H1 (cell line): ENCODE measurements at regions not wholly inside any gene's neighbourhood (a gene's known extent, or its start where the extent isn't known, plus 50 kb on each side); places are given as distances from the start of the nearest gene placed in this dataset.

Experiments
- CTCF ChIA-PET: fragments of 300-600 bp; sonication (Branson Sonifier 250); formaldehyde crosslinking; loops from one replicate; lab custom pipeline; 2021; ENCODE audit not compliant: partially characterized antibody; lab: Charles Lee
- POLR2A ChIA-PET: fragments of 300-600 bp; sonication (Branson Sonifier 250); formaldehyde crosslinking; loops from one replicate; lab custom pipeline; 2021; ENCODE audit warnings: inconsistent platforms; ENCODE audit not compliant: partially characterized antibody; lab: Charles Lee
- DNase-seq, 2 experiments: peaks; one replicate each; pipeline versions ENCODE4 v3.0.0 to v3.0.0-alpha.2; 2010 to 2022; ENCODE audit warnings: low spot score in 2 of 2, low read depth in 1 of 2, mixed read lengths in 1 of 2
- FAIRE-seq: peaks from 2 replicates; lab custom pipeline; 2011; peaks lifted over from hg19 to GRCh38; lab: Jason Lieb, UNC
- H2AFZ ChIP-seq: 2 replicates; pipeline ENCODE4 v1.8.1; 2012; ENCODE audit warnings: low read length, inconsistent platforms
- H2AK5ac ChIP-seq: 2 replicates; pipeline ENCODE4 v1.6.1; 2013; ENCODE audit warnings: low read depth, low read length
- H2BK120ac ChIP-seq: replicated peaks from 2 replicates; pipeline ENCODE3; 2013; ENCODE audit warnings: low read depth, low read length, inconsistent platforms
- H2BK12ac ChIP-seq: 2 replicates; pipeline ENCODE4 v1.6.1; 2013; ENCODE audit warnings: low read depth, low read length
- H2BK15ac ChIP-seq: 2 replicates; pipeline ENCODE4 v1.6.1; 2013; ENCODE audit warnings: low read length
- H2BK20ac ChIP-seq: 2 replicates; pipeline ENCODE4 v1.6.1; 2013; ENCODE audit warnings: low read length
- H2BK5ac ChIP-seq: 2 replicates; pipeline ENCODE4 v1.6.1; 2013; ENCODE audit warnings: low read depth, low read length
- H3K14ac ChIP-seq: 2 replicates; pipeline ENCODE4 v1.6.1; 2013; ENCODE audit warnings: inconsistent platforms; ENCODE audit not compliant: insufficient read length
- H3K18ac ChIP-seq: 2 replicates; pipeline ENCODE4 v1.6.1; 2013; ENCODE audit warnings: low read length; ENCODE audit errors: extremely low read depth
- H3K23ac ChIP-seq: 2 replicates; pipeline ENCODE4 v1.6.1; 2013; ENCODE audit warnings: inconsistent platforms; ENCODE audit not compliant: insufficient read length
- H3K23me2 ChIP-seq: 2 replicates; pipeline ENCODE4 v1.6.1; 2013; ENCODE audit warnings: low read depth, low read length
- H3K27ac ChIP-seq: 2 replicates; pipeline ENCODE4 v1.6.1; 2011; ENCODE audit warnings: low read depth, low read length, inconsistent platforms
- H3K27me3 ChIP-seq, 4 experiments: replicated peaks in 1 of 4; 1 replicate in 1 of 4; 2 replicates in 3 of 4; pipeline versions ENCODE4 v1.6.1 to v1.8.1; 2011 to 2013; ENCODE audit warnings: low read length in 3 of 4, mild to moderate bottlenecking in 3 of 4, inconsistent platforms in 2 of 4, mixed read lengths in 2 of 4, moderate library complexity in 1 of 4; ENCODE audit not compliant: control insufficient read depth in 3 of 4, insufficient read depth in 3 of 4; ENCODE audit errors: extremely low read depth in 1 of 4
- H3K36me3 ChIP-seq, 4 experiments: 2 replicates each; pipeline versions ENCODE4 v1.6.1 to v1.8.1; 2011 to 2013; ENCODE audit warnings: mild to moderate bottlenecking in 4 of 4, low read length in 3 of 4, moderate library complexity in 2 of 4, control low read depth in 1 of 4, inconsistent platforms in 1 of 4; ENCODE audit not compliant: insufficient read depth in 4 of 4, control insufficient read depth in 2 of 4
- H3K4ac ChIP-seq: replicated peaks from 2 replicates; pipeline ENCODE3; 2013; ENCODE audit warnings: low read length, low read depth, mixed read lengths, inconsistent platforms; ENCODE audit not compliant: insufficient read length
- H3K4me1 ChIP-seq, 4 experiments: replicated peaks in 1 of 4; 1 replicate in 1 of 4; 2 replicates in 3 of 4; pipeline versions ENCODE4 v1.6.1 to v1.8.1; 2011 to 2013; ENCODE audit warnings: low read length in 3 of 4, inconsistent platforms in 2 of 4, mixed read lengths in 1 of 4; ENCODE audit not compliant: insufficient read depth in 4 of 4, control insufficient read depth in 3 of 4
- H3K4me2 ChIP-seq, 2 experiments: 2 replicates each; pipeline versions ENCODE4 v1.6.1 to v1.8.1; 2011 to 2013; ENCODE audit warnings: low read depth in 2 of 2, low read length in 2 of 2, control low read depth in 1 of 2, inconsistent platforms in 1 of 2, mild to moderate bottlenecking in 1 of 2; ENCODE audit not compliant: insufficient read depth in 1 of 2
- H3K4me3 ChIP-seq, 4 experiments: fragments of 200-600, 300-600 bp in 1 of 4; sonication (generic), shearing (Covaris generic), sonication (Bioruptor Twin) in 1 of 4; 2 replicates each; pipeline versions ENCODE4 v1.5.1 to v1.8.1; 2011 to 2016; ENCODE audit warnings: low read length in 4 of 4, low read depth in 3 of 4, control low read depth in 2 of 4, inconsistent platforms in 2 of 4, mild to moderate bottlenecking in 2 of 4, mixed read lengths in 1 of 4, moderate library complexity in 1 of 4; ENCODE audit not compliant: insufficient read depth in 2 of 4; ENCODE audit errors: extremely low read depth in 1 of 4
- H3K56ac ChIP-seq: replicated peaks from 2 replicates; pipeline ENCODE3; 2013; ENCODE audit warnings: low read depth, mild to moderate bottlenecking, mixed read lengths, low read length, inconsistent platforms; ENCODE audit not compliant: insufficient read length
- H3K79me1 ChIP-seq: 2 replicates; pipeline ENCODE4 v1.6.1; 2013; ENCODE audit warnings: low read depth, low read length, control low read depth
- H3K79me2 ChIP-seq, 2 experiments: 2 replicates each; pipeline versions ENCODE4 v1.6.1 to v1.8.1; 2012 to 2013; ENCODE audit warnings: low read length in 2 of 2, mild to moderate bottlenecking in 2 of 2, inconsistent platforms in 1 of 2; ENCODE audit not compliant: insufficient read depth in 2 of 2, control insufficient read depth in 1 of 2
- H3K9ac ChIP-seq, 4 experiments: replicated peaks in 1 of 4; 1 replicate in 1 of 4; 2 replicates in 3 of 4; pipeline versions ENCODE4 v1.6.1 to v1.8.1; 2011 to 2013; ENCODE audit warnings: low read depth in 3 of 4, low read length in 3 of 4, control low read depth in 2 of 4, mild to moderate bottlenecking in 2 of 4, moderate library complexity in 2 of 4, inconsistent platforms in 1 of 4; ENCODE audit errors: extremely low read depth in 1 of 4
- H3K9me3 ChIP-seq, 2 experiments: 2 replicates each; pipeline versions ENCODE4 v1.6.1 to v1.8.1; 2012 to 2013; ENCODE audit warnings: mild to moderate bottlenecking in 2 of 2, moderate library complexity in 2 of 2, control low read depth in 1 of 2, inconsistent platforms in 1 of 2, low read depth in 1 of 2, low read length in 1 of 2, mixed read lengths in 1 of 2; ENCODE audit not compliant: insufficient read depth in 2 of 2
- H4K20me1 ChIP-seq, 2 experiments: replicated peaks in 1 of 2; 2 replicates each; pipeline versions ENCODE3 to v1.8.1; 2011 to 2013; ENCODE audit warnings: inconsistent platforms in 2 of 2, low read length in 2 of 2, mild to moderate bottlenecking in 1 of 2; ENCODE audit not compliant: insufficient read depth in 2 of 2, control insufficient read depth in 1 of 2
- H4K5ac ChIP-seq: 2 replicates; pipeline ENCODE4 v1.6.1; 2013; ENCODE audit warnings: low read length, low read depth, mixed read lengths, inconsistent platforms; ENCODE audit not compliant: insufficient read length
- H4K8ac ChIP-seq: 2 replicates; pipeline ENCODE4 v1.8.0; 2013; ENCODE audit warnings: mild to moderate bottlenecking, moderate library complexity, low read length, inconsistent platforms; ENCODE audit not compliant: insufficient read depth; ENCODE audit errors: extremely low read depth
- H4K91ac ChIP-seq: replicated peaks from 2 replicates; pipeline ENCODE3; 2013; ENCODE audit warnings: low read length, mixed read lengths, inconsistent platforms; ENCODE audit not compliant: insufficient read length
- CHD1 ChIP-seq: IDR thresholded peaks from 2 replicates; pipeline ENCODE4 v1.6.1; 2012; ENCODE audit warnings: low read depth, low read length, improper control_type of control experiment
- SP4 ChIP-seq: IDR thresholded peaks from 2 replicates; pipeline ENCODE4 v1.6.1; 2012; ENCODE audit warnings: low read length, inconsistent platforms
- TBP ChIP-seq: IDR thresholded peaks from 2 replicates; pipeline ENCODE4 v1.6.1; 2011; ENCODE audit warnings: low read depth, low read length, improper control_type of control experiment
- WGBS, 2 experiments: shearing (Covaris generic) in 1 of 2; methylation state at CpG; one replicate each; pipeline versions ENCODE4 v1.1.6 to v1.1.7; 2013 to 2015; ENCODE audit warnings: low lambda C conversion rate in 2 of 2, mixed read lengths in 2 of 2, inconsistent platforms in 1 of 2, low coverage in 1 of 2, missing lambda C conversion rate in 1 of 2; ENCODE audit not compliant: insufficient replicate concordance in 2 of 2, insufficient coverage in 1 of 2, insufficient read length in 1 of 2; ENCODE audit errors: extremely low coverage in 1 of 2, missing lambda C conversion rate in 1 of 2; 5-methylcytosine and 5-hydroxymethylcytosine counted together

DNA sequence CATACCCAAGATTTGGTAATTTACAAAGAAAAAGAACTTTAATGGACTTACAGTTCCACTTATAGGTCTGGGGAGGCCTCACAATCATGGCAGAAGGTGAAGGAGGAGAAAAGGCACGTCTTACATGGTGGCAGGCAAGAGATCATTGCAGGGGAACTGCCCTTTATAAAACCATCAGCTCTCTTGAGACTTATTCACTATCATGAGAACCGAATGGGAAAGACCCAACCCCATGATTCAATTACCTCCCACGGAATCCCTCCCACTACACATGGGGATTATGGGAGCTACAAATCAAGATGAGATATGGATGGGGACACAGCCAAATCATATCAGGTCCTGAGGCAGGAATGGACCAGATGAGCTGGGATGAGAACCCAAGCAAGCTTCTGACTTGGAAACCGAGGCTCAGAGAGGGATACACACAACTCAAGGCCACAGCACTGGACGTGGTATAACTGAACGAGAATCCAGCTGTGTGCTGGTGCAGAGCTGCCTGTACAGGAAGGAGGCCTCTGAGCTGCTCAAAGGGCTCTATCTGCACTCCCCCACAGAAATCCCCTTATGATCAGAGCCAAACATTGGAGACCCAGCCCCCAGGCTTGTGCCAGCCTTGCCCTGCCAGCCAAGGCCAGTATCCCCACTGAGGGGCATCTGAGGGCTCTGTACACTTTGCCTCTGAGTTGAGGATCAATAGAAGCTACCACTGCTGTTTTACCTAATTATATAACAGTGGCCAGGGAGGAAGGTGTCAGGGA, 137.8 kb downstream of the CEBPB start:
- no peak overlapping the region for H3K14ac ChIP-seq
- H2BK12ac ChIP-seq = no peak overlapping the region
- no peak for FAIRE-seq
- H3K36me3 ChIP-seq = no peaks in the 10 kb centered on the region
- H3K4me1 ChIP-seq = peaks cover 0 to 2% (median 0%) of the 10 kb centered on the region in 4 experiments; a peak in 2 of 7 replicates
- POLR2A ChIA-PET = interaction anchor here (0.9 to 2.2 kb wide), 4 partner anchors 8 to 21 kb away, joined by 3 to 6 read pairs (median 4); no protein-coding TSS in a partner anchor
- H2BK5ac ChIP-seq = no peak overlapping the region
- no peak overlapping the region for H2BK15ac ChIP-seq
- peaks cover 7% of the 10 kb centered on the region; the same call in 1 of the 2 replicates for H3K23me2 ChIP-seq
- no peak overlapping the region for H3K27ac ChIP-seq
- H3K79me2 ChIP-seq = no peaks in the 10 kb centered on the region
- no peaks in the 10 kb centered on the region; a peak in 1 of 4 replicates for H3K9me3 ChIP-seq
- H2AK5ac ChIP-seq = no peak overlapping the region
- H3K56ac ChIP-seq = no peak overlapping the region
- H3K4me3 ChIP-seq = no peak overlapping the region
- no peak overlapping the region for H4K5ac ChIP-seq
- TF ChIP-seq SP4 (no peak), CHD1 (no peak), TBP (no peak)
- TF ChIP-seq, all 59 proteins: peak for 0
- Histone ChIP-seq H3K79me1 (no peaks in the 10 kb centered on the region), H3K4me2 (no peak overlapping the region), H3K27me3 (no peaks in the 10 kb centered on the region), H4K91ac (no peak overlapping the region), H2BK120ac (no peak overlapping the region), H3K9ac (no peak overlapping the region), H2BK20ac (no peak overlapping the region), H3K23ac (no peak overlapping the region), H4K8ac (no peak overlapping the region), H3K18ac (no peak overlapping the region), H3K4ac (no peak overlapping the region), H4K20me1 (no peaks in the 10 kb centered on the region), H2AFZ (no peak overlapping the region)
- WGBS, 2 experiments = 78% methylated on average over 6 of the region's 6 CpGs; no CpG with 5 or more reads in 1 of the 2 experiments
- CTCF ChIA-PET = interaction anchor here (0.6 to 2.0 kb wide), 12 partner anchors 10 to 251 kb away, joined by 3 to 5 read pairs (median 3); partner anchors contain the start of gene CEBPB
- no peak for DNase-seq
